Endodermal cell (in vitro differentiated cells): ENCODE measurements at regions not wholly inside any gene's neighbourhood (a gene's known extent, or its start where the extent isn't known, plus 50 kb on each side); places are given as distances from the start of the nearest gene placed in this dataset.

ENCODE experiments used
- DNase-seq: peaks from one replicate; pipeline ENCODE4 v3.0.0-alpha.2; 2017
- H3K27ac ChIP-seq: 2 replicates; pipeline ENCODE4 v1.5.1; 2013; ENCODE audit warnings: mild to moderate bottlenecking, low read depth, low read length, moderate library complexity
- H3K27me3 ChIP-seq: 2 replicates; pipeline ENCODE4 v1.6.1; 2013; ENCODE audit warnings: mild to moderate bottlenecking, low read length, moderate library complexity; ENCODE audit not compliant: insufficient read depth, control insufficient read depth, poor library complexity, severe bottlenecking
- H3K36me3 ChIP-seq: 2 replicates; pipeline ENCODE4 v1.7.0; 2013; ENCODE audit warnings: mild to moderate bottlenecking, low read length, moderate library complexity; ENCODE audit not compliant: control insufficient read depth, insufficient read depth
- H3K4me1 ChIP-seq: one replicate; pipeline ENCODE4 v1.7.0; 2013; ENCODE audit warnings: low read length; ENCODE audit not compliant: control insufficient read depth, insufficient read depth
- H3K4me3 ChIP-seq: 2 replicates; pipeline ENCODE4 v1.5.1; 2013; ENCODE audit warnings: mild to moderate bottlenecking, low read length, moderate library complexity
- H3K9ac ChIP-seq: 2 replicates; pipeline ENCODE4 v1.6.1; 2013; ENCODE audit warnings: mild to moderate bottlenecking, low read length, moderate library complexity; ENCODE audit not compliant: poor library complexity, severe bottlenecking; ENCODE audit errors: extremely low read depth
- H3K9me3 ChIP-seq: 2 replicates; pipeline ENCODE4 v1.6.1; 2013; ENCODE audit warnings: mild to moderate bottlenecking, low read length, moderate library complexity; ENCODE audit not compliant: control insufficient read depth
- H3K27ac Mint-ChIP-seq: 2 replicates; pipeline ENCODE4 v1.8.0; 2020; ENCODE audit warnings: mixed read lengths
- H3K27me3 Mint-ChIP-seq: 2 replicates; pipeline ENCODE4 v1.8.0; 2021; ENCODE audit warnings: mild to moderate bottlenecking, mixed read lengths; ENCODE audit not compliant: insufficient read depth
- H3K36me3 Mint-ChIP-seq: 2 replicates; pipeline ENCODE4 v1.8.0; 2020; ENCODE audit warnings: low read depth, mixed read lengths
- H3K4me1 Mint-ChIP-seq: 2 replicates; pipeline ENCODE4 v1.8.0; 2020; ENCODE audit warnings: mixed read lengths
- H3K4me3 Mint-ChIP-seq: 2 replicates; pipeline ENCODE4 v1.8.0; 2020; ENCODE audit warnings: mild to moderate bottlenecking, moderate library complexity, mixed read lengths
- H3K9me3 Mint-ChIP-seq: 2 replicates; pipeline ENCODE4 v1.8.0; 2020; ENCODE audit warnings: mild to moderate bottlenecking, mixed read lengths
- WGBS, 2 experiments: methylation state at CpG; one replicate each; pipeline versions ENCODE4 v1.1.5 to v1.1.7; 2013; ENCODE audit warnings: missing lambda C conversion rate in 2 of 2, mixed read lengths in 1 of 2; ENCODE audit not compliant: insufficient coverage in 1 of 2, insufficient read length in 1 of 2; 5-methylcytosine and 5-hydroxymethylcytosine counted together
- TF ChIP-seq, protein P1 (sequence below): fragments of 200-600 bp; sonication (generic); conservative IDR thresholded peaks from 2 replicates; pipeline ENCODE4 v1.5.0; 2021; ENCODE audit warnings: antibody characterized with exemption, mild to moderate bottlenecking

- Mint-ChIP-seq H3K4me1 (peaks cover 32% of the 10 kb centered on the region), H3K4me3 (no peak overlapping the region)
- WGBS, 2 experiments, result 28 to 68% methylated on average over 6 to 18 of the region's 19 CpGs
Observed at GRCh38 chr22:27435844-27436576, 365.5 kb downstream of the MN1 start.

GRCh38 chr22:27436591-27436990 lies 365.0 kb downstream of the MN1 start:
- Mint-ChIP-seq H3K9me3 (peaks cover 16% of the 10 kb centered on the region), H3K4me3 (no peak overlapping the region), H3K36me3 (peaks cover 1% of the 10 kb centered on the region), H3K27me3 (peaks cover 34% of the 10 kb centered on the region), H3K27ac (no peak overlapping the region), H3K4me1 (peaks cover 32% of the 10 kb centered on the region)
- H3K4me1 ChIP-seq, result peaks cover 5% of the 10 kb centered on the region
- H3K9me3 ChIP-seq, result peaks cover 8% of the 10 kb centered on the region
- H3K4me3 ChIP-seq, result no peak overlapping the region
- no peak overlapping the region for H3K9ac ChIP-seq
- WGBS, 2 experiments, result 87 to 90% methylated on average over 6 to 7 of the region's 7 CpGs
- no peaks in the 10 kb centered on the region for H3K36me3 ChIP-seq
- H3K27ac ChIP-seq, result peak overlapping the region; percentile 83
- no peaks in the 10 kb centered on the region for H3K27me3 ChIP-seq
- TF ChIP-seq, protein P1, sequence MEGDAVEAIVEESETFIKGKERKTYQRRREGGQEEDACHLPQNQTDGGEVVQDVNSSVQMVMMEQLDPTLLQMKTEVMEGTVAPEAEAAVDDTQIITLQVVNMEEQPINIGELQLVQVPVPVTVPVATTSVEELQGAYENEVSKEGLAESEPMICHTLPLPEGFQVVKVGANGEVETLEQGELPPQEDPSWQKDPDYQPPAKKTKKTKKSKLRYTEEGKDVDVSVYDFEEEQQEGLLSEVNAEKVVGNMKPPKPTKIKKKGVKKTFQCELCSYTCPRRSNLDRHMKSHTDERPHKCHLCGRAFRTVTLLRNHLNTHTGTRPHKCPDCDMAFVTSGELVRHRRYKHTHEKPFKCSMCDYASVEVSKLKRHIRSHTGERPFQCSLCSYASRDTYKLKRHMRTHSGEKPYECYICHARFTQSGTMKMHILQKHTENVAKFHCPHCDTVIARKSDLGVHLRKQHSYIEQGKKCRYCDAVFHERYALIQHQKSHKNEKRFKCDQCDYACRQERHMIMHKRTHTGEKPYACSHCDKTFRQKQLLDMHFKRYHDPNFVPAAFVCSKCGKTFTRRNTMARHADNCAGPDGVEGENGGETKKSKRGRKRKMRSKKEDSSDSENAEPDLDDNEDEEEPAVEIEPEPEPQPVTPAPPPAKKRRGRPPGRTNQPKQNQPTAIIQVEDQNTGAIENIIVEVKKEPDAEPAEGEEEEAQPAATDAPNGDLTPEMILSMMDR, result no peak
- DNase-seq, result peak; percentile 49

More at GRCh38 chr22:27435844-27436576, 365.5 kb downstream of the MN1 start:
- Histone ChIP-seq H3K36me3 (no peaks in the 10 kb centered on the region), H3K27ac (peak overlapping the region; percentile 83), H3K4me3 (no peak overlapping the region), H3K9ac (no peak overlapping the region), H3K4me1 (peaks cover 5% of the 10 kb centered on the region), H3K27me3 (no peaks in the 10 kb centered on the region), H3K9me3 (peaks cover 9% of the 10 kb centered on the region)
- peak; percentile 53 for DNase-seq
- Mint-ChIP-seq H3K9me3 (peaks cover 19% of the 10 kb centered on the region), H3K36me3 (peaks cover 1% of the 10 kb centered on the region), H3K27ac (no peak overlapping the region), H3K27me3 (peaks cover 32% of the 10 kb centered on the region)
- TF ChIP-seq, protein P1, result no peak

GRCh38 chr22:27437570-27437969 lies 364.0 kb downstream of the MN1 start:
- Mint-ChIP-seq H3K27me3 (peaks cover 36% of the 10 kb centered on the region), H3K9me3 (peaks cover 6% of the 10 kb centered on the region), H3K27ac (no peak overlapping the region), H3K36me3 (peaks cover 1% of the 10 kb centered on the region), H3K4me3 (no peak overlapping the region), H3K4me1 (peaks cover 35% of the 10 kb centered on the region)
- TF ChIP-seq, protein P1, result no peak
- no peak for DNase-seq
- Histone ChIP-seq H3K9ac (no peak overlapping the region), H3K4me1 (peaks cover 9% of the 10 kb centered on the region), H3K27ac (no peak overlapping the region), H3K36me3 (no peaks in the 10 kb centered on the region), H3K27me3 (no peaks in the 10 kb centered on the region), H3K4me3 (no peak overlapping the region), H3K9me3 (no peaks in the 10 kb centered on the region)
- WGBS, 2 experiments, result 67 to 76% methylated on average over 1 to 4 of the region's 4 CpGs
